ENCODE measurements at regions not wholly inside any gene's neighbourhood (a gene's known extent, or its start where the extent isn't known, plus 50 kb on each side); places are given as distances from the start of the nearest gene placed in this dataset.
"Not testable (repeated sequence)": the region's sequence is repeated elsewhere in the genome, so short reads cannot be mapped to it uniquely, and the experiment has no call there.

DNA sequence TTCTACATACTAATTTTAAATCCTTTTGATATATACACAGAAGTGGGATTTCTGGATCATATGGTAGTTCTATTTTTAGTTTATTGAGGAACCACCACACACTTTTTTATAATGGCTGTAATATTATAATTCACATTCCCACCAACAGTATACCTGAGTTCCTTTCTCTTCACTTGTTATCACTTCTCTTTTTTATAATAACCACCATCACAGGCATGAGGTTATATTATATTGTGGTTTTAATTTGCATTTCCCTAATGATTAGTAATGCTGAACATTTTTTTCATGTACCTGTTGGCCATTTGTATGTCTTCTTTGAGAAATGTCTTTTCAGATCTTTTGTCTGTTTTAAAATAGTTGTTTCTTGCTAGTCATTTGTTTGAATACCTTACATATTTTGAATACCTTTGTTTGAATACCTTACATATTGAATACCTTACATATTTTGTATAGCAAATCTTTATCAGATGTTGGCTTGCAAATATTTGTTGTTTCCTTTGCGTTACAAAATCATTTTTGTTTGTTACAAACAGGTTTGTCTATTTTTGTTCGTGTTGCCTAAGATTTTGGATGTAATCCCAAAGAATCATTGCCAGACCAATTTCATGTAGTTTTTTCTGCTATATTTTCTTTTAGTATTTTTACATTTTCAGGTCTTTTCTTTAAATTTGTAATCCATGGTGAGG, 198.5 kb upstream of the KLF8 start:
- Histone ChIP-seq H3K27ac (no peak overlapping the region), H3K36me3 (no peaks in the 10 kb centered on the region), H3K27me3 (peaks cover 28 to 78% (median 49%) of the 10 kb centered on the region in 11 experiments; a peak in 21 of 22 replicates), H4K20me1 (no peaks in the 10 kb centered on the region; a peak in 1 of 22 replicates), H3K4me2 (no peak overlapping the region), H3K4me3 (no peak overlapping the region), H3K9me3 (replicated peaks in 1 of 11) (peaks cover 7 to 25% (median 13%) of the 10 kb centered on the region in 11 experiments; a peak in 15 of 22 replicates), H3K4me1 (no peaks in the 10 kb centered on the region), H3K9ac (no peak overlapping the region)
- no peak for TF ChIP-seq Cebpa-rat (IDR thresholded peaks at IDR 0.05)

DNA sequence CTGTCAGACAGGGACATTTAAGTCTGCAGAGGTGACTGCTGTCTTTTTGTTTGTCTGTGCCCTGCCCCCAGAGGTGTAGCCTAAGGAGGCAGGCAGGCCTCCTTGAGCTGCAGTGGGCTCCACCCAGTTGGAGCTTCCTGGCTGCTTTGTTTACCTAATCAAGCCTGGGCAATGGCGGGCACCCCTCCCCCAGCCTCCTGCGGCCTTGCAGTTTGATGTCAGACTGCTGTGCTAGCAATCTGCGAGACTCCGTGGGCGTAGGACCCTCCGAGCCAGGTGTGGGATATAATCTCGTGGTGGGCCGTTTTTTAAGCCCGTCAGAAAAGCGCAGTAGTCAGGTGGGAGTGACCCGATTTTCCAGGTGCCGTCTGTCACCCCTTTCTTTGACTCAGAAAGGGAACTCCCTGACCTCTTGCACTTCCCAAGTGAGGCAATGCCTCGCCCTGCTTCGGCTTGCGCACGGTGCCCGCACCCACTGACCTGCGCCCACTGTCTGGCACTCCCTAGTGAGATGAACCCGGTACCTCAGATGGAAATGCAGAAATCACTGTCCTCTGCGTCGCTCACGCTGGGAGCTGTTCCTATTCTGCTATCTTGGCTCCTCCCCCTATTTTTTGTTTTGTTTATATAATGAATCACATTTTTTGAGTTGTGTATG, 179.4 kb upstream of the KLF8 start:
- not testable (repeated sequence) for H3K4me3 ChIP-seq, H3K27ac ChIP-seq, H3K36me3 ChIP-seq, H3K9ac ChIP-seq, H3K4me1 ChIP-seq, H4K20me1 ChIP-seq, H3K4me2 ChIP-seq
- Histone ChIP-seq H3K27me3 (peaks cover 6 to 41% (median 37%) of the 10 kb centered on the region in 11 experiments; a peak in 16 of 22 replicates), H3K9me3 (replicated peaks in 1 of 11) (peaks cover 11 to 59% (median 19%) of the 10 kb centered on the region in 11 experiments; a peak in 19 of 22 replicates)

DNA sequence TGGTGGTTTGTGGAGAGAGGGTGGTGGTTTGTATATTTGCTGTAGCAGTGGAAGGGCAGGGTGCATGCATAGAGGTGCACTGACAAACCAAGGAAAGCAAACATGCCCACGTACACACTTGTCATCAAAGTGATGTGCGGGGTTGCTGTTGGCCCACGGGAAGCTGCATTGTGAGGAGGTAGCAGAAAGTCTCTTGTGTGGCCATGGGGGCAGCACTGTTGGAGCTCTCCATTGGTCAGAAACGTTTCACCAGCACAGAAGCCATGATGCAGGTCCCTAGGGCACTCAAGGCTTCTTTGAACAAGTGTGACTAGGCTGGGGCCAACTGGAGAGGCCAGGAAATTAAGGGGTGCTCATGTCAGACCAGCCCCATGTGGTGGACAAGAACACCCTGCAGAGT, 174.8 kb upstream of the KLF8 start:
- Histone ChIP-seq H3K9me3 (replicated peaks in 1 of 11) (peaks cover 22 to 83% (median 32%) of the 10 kb centered on the region in 11 experiments; a peak in 21 of 22 replicates), H3K27me3 (peaks cover 10 to 70% (median 63%) of the 10 kb centered on the region in 11 experiments; a peak in 20 of 22 replicates), H3K9ac (no peak overlapping the region), H3K4me2 (no peak overlapping the region), H3K36me3 (no peaks in the 10 kb centered on the region), H3K4me1 (no peaks in the 10 kb centered on the region), H3K27ac (no peak overlapping the region), H3K4me3 (no peak overlapping the region), H4K20me1 (no peaks in the 10 kb centered on the region)
- TF ChIP-seq Cebpa-rat (IDR thresholded peaks at IDR 0.05) = no peak

GRCh38 chrX:56066016-56066415, 166.1 kb upstream of the KLF8 start:
- Histone ChIP-seq H3K4me1 (peaks cover 8 to 40% (median 37%) of the 10 kb centered on the region in 10 experiments; a peak in 19 of 20 replicates), H3K27me3 (peaks cover 33 to 79% (median 71%) of the 10 kb centered on the region in 11 experiments), H3K4me3 (no peak overlapping the region), H3K9me3 (replicated peaks in 1 of 11) (peaks cover 16 to 49% (median 27%) of the 10 kb centered on the region in 11 experiments; a peak in 21 of 22 replicates), H4K20me1 (no peaks in the 10 kb centered on the region), H3K36me3 (no peaks in the 10 kb centered on the region), H3K4me2 (peak overlapping the region in 8 of 11 experiments; percentile 16 to 66 (median 48); a peak in 12 of 22 replicates), H3K9ac (no peak overlapping the region), H3K27ac (peak overlapping the region in 2 of 11 experiments; percentile 28 to 39; a peak in 2 of 22 replicates)
- no peak for TF ChIP-seq Cebpa-rat (IDR thresholded peaks at IDR 0.05)

DNA sequence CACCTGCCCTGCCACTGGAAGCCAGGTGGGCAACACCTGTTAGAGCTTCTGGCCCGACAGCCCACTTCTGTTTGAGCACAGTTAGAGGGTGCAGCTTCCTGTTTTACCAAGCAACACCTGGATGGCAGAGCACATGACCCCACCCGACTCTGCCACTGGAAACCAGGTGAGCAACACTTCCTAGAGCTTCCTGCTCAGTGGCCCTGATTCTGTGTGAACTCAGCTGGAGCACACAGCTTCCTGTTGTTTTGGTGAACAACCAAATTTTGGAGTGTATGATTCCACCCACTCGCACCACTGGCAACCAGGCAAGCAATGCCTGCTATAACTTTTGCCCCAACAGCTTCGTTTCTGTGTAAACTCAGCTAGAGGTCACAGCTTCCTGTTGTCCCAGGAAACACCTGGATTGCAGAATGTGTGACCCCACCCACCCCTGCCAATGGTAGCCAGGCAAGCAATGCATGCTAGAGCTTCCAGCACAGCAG, 163.8 kb upstream of the KLF8 start:
- H4K20me1 ChIP-seq = no peaks in the 10 kb centered on the region
- peaks cover 4 to 26% (median 13%) of the 10 kb centered on the region in 11 experiments; a peak in 19 of 22 replicates for H3K9me3 ChIP-seq (replicated peaks in 1 of 11)
- peaks cover 28 to 73% (median 68%) of the 10 kb centered on the region in 11 experiments for H3K27me3 ChIP-seq
- peaks cover 8 to 40% (median 37%) of the 10 kb centered on the region in 10 experiments; a peak in 19 of 20 replicates for H3K4me1 ChIP-seq
- H3K9ac ChIP-seq = peak overlapping the region in 3 of 11 experiments; percentile 6 to 50 (median 34); a peak in 4 of 22 replicates
- no peak for TF ChIP-seq Cebpa-rat (IDR thresholded peaks at IDR 0.05)
- no peak overlapping the region for H3K4me3 ChIP-seq
- peak overlapping the region in 6 of 11 experiments; percentile 52 to 74 (median 66); a peak in 12 of 22 replicates for H3K27ac ChIP-seq
- no peaks in the 10 kb centered on the region for H3K36me3 ChIP-seq
- H3K4me2 ChIP-seq = peak overlapping the region; percentile 8 to 74 (median 58); a peak in 18 of 22 replicates

GRCh38 chrX:56069299-56069931, 162.7 kb upstream of the KLF8 start:
- Histone ChIP-seq H3K27ac (peak overlapping the region in 6 of 11 experiments; percentile 50 to 74 (median 66); a peak in 11 of 22 replicates), H3K4me2 (peak overlapping the region in 9 of 11 experiments; percentile 40 to 74 (median 58); a peak in 17 of 22 replicates), H3K4me1 (peaks cover 8 to 40% (median 37%) of the 10 kb centered on the region in 10 experiments; a peak in 19 of 20 replicates), H3K9me3 (replicated peaks in 1 of 11) (peaks cover 0 to 18% (median 6%) of the 10 kb centered on the region in 11 experiments; a peak in 15 of 22 replicates), H3K9ac (peak overlapping the region in 4 of 11 experiments; percentile 2 to 50 (median 39); a peak in 2 of 22 replicates), H3K27me3 (peaks cover 20 to 75% (median 62%) of the 10 kb centered on the region in 11 experiments), H3K36me3 (no peaks in the 10 kb centered on the region), H4K20me1 (no peaks in the 10 kb centered on the region), H3K4me3 (no peak overlapping the region)
- TF ChIP-seq Cebpa-rat (IDR thresholded peaks at IDR 0.05) = no peak

DNA sequence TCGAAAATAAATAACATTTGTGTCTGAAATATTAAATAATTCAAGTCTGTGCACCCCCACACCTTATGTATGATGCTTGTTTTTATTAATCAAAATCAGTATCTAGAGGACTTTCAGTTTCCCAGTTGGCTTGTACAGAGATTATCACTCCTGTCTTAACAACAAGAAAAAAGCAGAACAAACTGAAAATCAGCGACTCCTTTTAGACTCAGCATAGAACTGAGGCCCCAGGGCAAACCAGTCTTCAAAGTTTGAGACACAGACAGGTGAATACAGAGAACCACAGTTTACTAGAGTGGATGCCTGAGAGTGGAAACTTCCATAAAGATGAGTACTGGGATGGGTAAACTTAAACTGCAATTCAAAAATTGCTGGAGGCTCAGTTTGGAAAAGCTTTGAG, 142.8 kb upstream of the KLF8 start:
- no peaks in the 10 kb centered on the region; a peak in 2 of 22 replicates for H4K20me1 ChIP-seq
- no peak for TF ChIP-seq Cebpa-rat (IDR thresholded peaks at IDR 0.05)
- H3K9me3 ChIP-seq (replicated peaks in 1 of 11) = 0 out of 22 replicates have a peak, but pooled peaks cover 0 to 4% (median 0%) of the 10 kb centered on the region in 11 experiments
- no peaks in the 10 kb centered on the region for H3K36me3 ChIP-seq
- peaks cover 88 to 100% (median 98%) of the 10 kb centered on the region in 11 experiments for H3K27me3 ChIP-seq
- H3K4me3 ChIP-seq = no peak overlapping the region
- H3K27ac ChIP-seq = no peak overlapping the region
- no peak overlapping the region for H3K4me2 ChIP-seq
- no peak overlapping the region for H3K9ac ChIP-seq
- H3K4me1 ChIP-seq = no peaks in the 10 kb centered on the region

GRCh38 chrX:56099271-56099670, 132.9 kb upstream of the KLF8 start:
- no peak overlapping the region for H3K4me2 ChIP-seq
- no peaks in the 10 kb centered on the region for H4K20me1 ChIP-seq
- no peaks in the 10 kb centered on the region for H3K36me3 ChIP-seq
- no peaks in the 10 kb centered on the region for H3K4me1 ChIP-seq
- no peak overlapping the region for H3K4me3 ChIP-seq
- TF ChIP-seq Cebpa-rat (IDR thresholded peaks at IDR 0.05) = no peak
- H3K9me3 ChIP-seq (replicated peaks in 1 of 11) = 0 out of 22 replicates have a peak, but pooled peaks cover 0 to 6% (median 0%) of the 10 kb centered on the region in 11 experiments
- H3K27me3 ChIP-seq = peaks cover 43 to 79% (median 69%) of the 10 kb centered on the region in 11 experiments
- no peak overlapping the region for H3K27ac ChIP-seq
- H3K9ac ChIP-seq = no peak overlapping the region
